Trophoblast cell (in vitro differentiated cells and primary cell): ENCODE measurements at regions not wholly inside any gene's neighbourhood (a gene's known extent, or its start where the extent isn't known, plus 50 kb on each side); places are given as distances from the start of the nearest gene placed in this dataset.
"Not testable (repeated sequence)": the region's sequence is repeated elsewhere in the genome, so short reads cannot be mapped to it uniquely, and the experiment has no call there.

Experiments
- DNase-seq, 2 donors: peaks; one replicate each; pipeline ENCODE4 v3.0.0-alpha.2; 2016
- H2AFZ ChIP-seq: 2 replicates; pipeline ENCODE4 v1.6.1; 2013; ENCODE audit warnings: low read length, moderate library complexity, mild to moderate bottlenecking; ENCODE audit not compliant: insufficient read depth, poor library complexity
- H2AK5ac ChIP-seq: 2 replicates; pipeline ENCODE4 v1.6.1; 2013; ENCODE audit warnings: mild to moderate bottlenecking, low read length
- H2BK120ac ChIP-seq: 2 replicates; pipeline ENCODE4 v1.6.1; 2013; ENCODE audit warnings: low read length, mild to moderate bottlenecking, moderate library complexity; ENCODE audit not compliant: insufficient read depth, poor library complexity
- H2BK12ac ChIP-seq: 2 replicates; pipeline ENCODE4 v1.6.1; 2013; ENCODE audit warnings: mild to moderate bottlenecking, low read length, moderate library complexity
- H2BK5ac ChIP-seq: 2 replicates; pipeline ENCODE4 v1.6.1; 2013; ENCODE audit warnings: low read length, low read depth, moderate library complexity, mild to moderate bottlenecking; ENCODE audit not compliant: poor library complexity
- H3K14ac ChIP-seq: 2 replicates; pipeline ENCODE4 v1.6.1; 2013; ENCODE audit warnings: mild to moderate bottlenecking, low read length
- H3K18ac ChIP-seq: 2 replicates; pipeline ENCODE4 v1.6.1; 2013; ENCODE audit warnings: mild to moderate bottlenecking, low read length
- H3K23ac ChIP-seq: 2 replicates; pipeline ENCODE4 v1.6.1; 2013; ENCODE audit warnings: low read length
- H3K27ac ChIP-seq: 2 replicates; pipeline ENCODE4 v1.5.1; 2013; ENCODE audit warnings: low read depth, mild to moderate bottlenecking, inconsistent platforms, low read length, moderate library complexity
- H3K27me3 ChIP-seq: 2 replicates; pipeline ENCODE4 v1.6.1; 2013; ENCODE audit warnings: inconsistent platforms, mild to moderate bottlenecking, low read length, moderate library complexity; ENCODE audit not compliant: insufficient read depth
- H3K36me3 ChIP-seq, 2 experiments: 1 replicate in 1 of 2; 2 replicates in 1 of 2; pipeline ENCODE4 v1.6.1; 2013; ENCODE audit warnings: low read length in 2 of 2, mild to moderate bottlenecking in 2 of 2, moderate library complexity in 1 of 2; ENCODE audit not compliant: insufficient read depth in 2 of 2, control insufficient read depth in 1 of 2
- H3K4ac ChIP-seq: 2 replicates; pipeline ENCODE4 v1.6.1; 2013; ENCODE audit warnings: low read depth, mild to moderate bottlenecking, low read length, moderate library complexity
- H3K4me1 ChIP-seq, 2 experiments: 1 replicate in 1 of 2; 2 replicates in 1 of 2; pipeline ENCODE4 v1.6.1; 2013; ENCODE audit warnings: low read length in 2 of 2, mild to moderate bottlenecking in 2 of 2, moderate library complexity in 1 of 2; ENCODE audit not compliant: insufficient read depth in 2 of 2, control insufficient read depth in 1 of 2
- H3K4me2 ChIP-seq: 2 replicates; pipeline ENCODE4 v1.6.1; 2013; ENCODE audit warnings: inconsistent platforms, mild to moderate bottlenecking, low read length, moderate library complexity
- H3K4me3 ChIP-seq: 2 replicates; pipeline ENCODE4 v1.5.1; 2013; ENCODE audit warnings: mild to moderate bottlenecking, low read depth, low read length, inconsistent platforms
- H3K79me1 ChIP-seq: one replicate; pipeline ENCODE4 v1.6.1; 2013; ENCODE audit warnings: low read length
- H3K79me2 ChIP-seq: 2 replicates; pipeline ENCODE4 v1.6.1; 2013; ENCODE audit warnings: low read length, mild to moderate bottlenecking; ENCODE audit not compliant: control insufficient read depth, insufficient read depth, poor library complexity
- H3K9ac ChIP-seq: 2 replicates; pipeline ENCODE4 v1.6.1; 2013; ENCODE audit warnings: mild to moderate bottlenecking, low read length
- H3K9me3 ChIP-seq: 2 replicates; pipeline ENCODE4 v1.6.1; 2013; ENCODE audit warnings: low read depth, mild to moderate bottlenecking, control low read depth, inconsistent platforms, low read length; ENCODE audit not compliant: insufficient read depth
- H4K12ac ChIP-seq: 2 replicates; pipeline ENCODE4 v1.6.1; 2013; ENCODE audit warnings: low read depth, mild to moderate bottlenecking, low read length, moderate library complexity
- H4K8ac ChIP-seq: 2 replicates; pipeline ENCODE4 v1.6.1; 2013; ENCODE audit warnings: low read depth, mild to moderate bottlenecking, low read length, moderate library complexity
- H4K91ac ChIP-seq: one replicate; pipeline ENCODE4 v1.6.1; 2013; ENCODE audit warnings: low read depth, mild to moderate bottlenecking, low read length, moderate library complexity
- WGBS: extraction: QIAGEN DNeasy Blood & Tissue Kit; methylation state at CpG from one replicate; pipeline ENCODE4 v1.1.7; 2013; ENCODE audit warnings: missing lambda C conversion rate; ENCODE audit not compliant: insufficient read length, insufficient coverage; ENCODE audit errors: extremely low coverage; 5-methylcytosine and 5-hydroxymethylcytosine counted together

GRCh38 chr2:187610450-187610849 lies 56.2 kb upstream of the TFPI start:
- H2AFZ ChIP-seq, H3K4me3 ChIP-seq, H3K14ac ChIP-seq, H3K27me3 ChIP-seq, H2BK120ac ChIP-seq, H4K12ac ChIP-seq, H3K36me3 ChIP-seq, H3K79me2 ChIP-seq, H3K27ac ChIP-seq, H3K79me1 ChIP-seq, H3K4me2 ChIP-seq, H4K91ac ChIP-seq, H3K4me1 ChIP-seq, H4K8ac ChIP-seq, H3K23ac ChIP-seq, H2AK5ac ChIP-seq, H3K18ac ChIP-seq, DNase-seq, H2BK5ac ChIP-seq, H3K4ac ChIP-seq, H3K9ac ChIP-seq, H3K9me3 ChIP-seq, H2BK12ac ChIP-seq: not testable (repeated sequence)
- WGBS = no CpG with 5 or more reads among the region's 2 CpGs

GRCh38 chr2:187612857-187613256 lies 58.6 kb upstream of the TFPI start:
- Histone ChIP-seq H2BK12ac (no peak overlapping the region), H3K18ac (no peak overlapping the region), H3K9me3 (no peaks in the 10 kb centered on the region), H3K36me3 (no peaks in the 10 kb centered on the region), H3K23ac (no peak overlapping the region), H4K12ac (no peak overlapping the region), H3K14ac (no peak overlapping the region), H3K79me1 (no peaks in the 10 kb centered on the region), H4K91ac (no peak overlapping the region), H2BK5ac (no peak overlapping the region), H3K27me3 (no peaks in the 10 kb centered on the region), H3K4me3 (no peak overlapping the region), H3K4ac (no peak overlapping the region), H3K9ac (no peak overlapping the region), H3K4me2 (no peak overlapping the region), H2AFZ (no peak overlapping the region), H3K4me1 (no peaks in the 10 kb centered on the region), H2AK5ac (no peak overlapping the region), H2BK120ac (no peak overlapping the region), H3K79me2 (no peaks in the 10 kb centered on the region), H4K8ac (no peak overlapping the region), H3K27ac (no peak overlapping the region)
- WGBS = no CpG with 5 or more reads among the region's 1 CpG
- no peak for DNase-seq

- Histone ChIP-seq H3K4me1 (no peaks in the 10 kb centered on the region), H3K4me2 (no peak overlapping the region), H3K36me3 (no peaks in the 10 kb centered on the region), H3K79me1 (no peaks in the 10 kb centered on the region), H3K18ac (no peak overlapping the region), H2BK5ac (no peak overlapping the region), H3K4ac (no peak overlapping the region), H4K12ac (no peak overlapping the region), H3K9ac (no peak overlapping the region), H3K9me3 (no peaks in the 10 kb centered on the region), H2AK5ac (no peak overlapping the region), H3K27ac (no peak overlapping the region), H3K79me2 (no peaks in the 10 kb centered on the region), H4K8ac (no peak overlapping the region), H2BK120ac (no peak overlapping the region), H2AFZ (no peak overlapping the region), H2BK12ac (no peak overlapping the region), H3K4me3 (no peak overlapping the region), H3K14ac (no peak overlapping the region), H3K23ac (no peak overlapping the region), H4K91ac (no peak overlapping the region), H3K27me3 (no peaks in the 10 kb centered on the region)
- WGBS = no CpG with 5 or more reads among the region's 2 CpGs
- no peak for DNase-seq
Measured at GRCh38 chr2:187614756-187615155, 60.5 kb upstream of the TFPI start.

GRCh38 chr2:187615364-187615763 lies 61.1 kb upstream of the TFPI start:
- H3K36me3 ChIP-seq = no peaks in the 10 kb centered on the region
- H2BK12ac ChIP-seq = no peak overlapping the region
- H3K18ac ChIP-seq = no peak overlapping the region
- no peak overlapping the region for H3K27ac ChIP-seq
- H2BK120ac ChIP-seq = no peak overlapping the region
- H3K4ac ChIP-seq = no peak overlapping the region
- no peak overlapping the region for H4K8ac ChIP-seq
- no peaks in the 10 kb centered on the region for H3K4me1 ChIP-seq
- no peak overlapping the region for H2AFZ ChIP-seq
- no peak overlapping the region for H3K4me2 ChIP-seq
- H2BK5ac ChIP-seq = no peak overlapping the region
- no peak overlapping the region for H3K9ac ChIP-seq
- H3K14ac ChIP-seq = no peak overlapping the region
- H3K23ac ChIP-seq = no peak overlapping the region
- DNase-seq = no peak
- H3K4me3 ChIP-seq = no peak overlapping the region
- WGBS = no CpG with 5 or more reads among the region's 4 CpGs
- H3K79me2 ChIP-seq = no peaks in the 10 kb centered on the region
- no peak overlapping the region for H2AK5ac ChIP-seq
- H3K9me3 ChIP-seq = no peaks in the 10 kb centered on the region
- H3K79me1 ChIP-seq = no peaks in the 10 kb centered on the region
- no peaks in the 10 kb centered on the region for H3K27me3 ChIP-seq
- H4K12ac ChIP-seq = no peak overlapping the region
- H4K91ac ChIP-seq = no peak overlapping the region
